ENCODE measurements at regions not wholly inside any gene's neighbourhood (a gene's known extent, or its start where the extent isn't known, plus 50 kb on each side); places are given as distances from the start of the nearest gene placed in this dataset.
A peak's percentile ranks its signal among the peaks of the same experiment; 100 is the strongest.

DNA sequence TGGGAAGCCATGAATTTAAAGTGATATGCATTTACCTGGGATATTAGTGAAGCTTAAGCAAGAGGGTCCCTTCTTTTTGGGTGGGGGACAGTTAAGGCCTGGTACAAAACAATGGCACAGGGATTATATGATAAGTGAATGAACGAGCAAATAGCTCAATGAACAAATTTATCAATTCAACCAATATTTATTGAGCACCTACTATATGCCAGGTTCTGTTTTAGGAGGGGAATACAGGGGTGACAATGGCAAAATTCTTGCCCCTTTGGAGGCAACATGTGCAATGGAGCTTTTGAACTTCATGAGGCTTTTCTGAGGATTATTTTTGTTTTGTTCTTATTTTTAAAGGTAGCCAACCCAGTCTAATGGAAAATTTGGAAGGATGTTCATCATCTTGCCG is 68.2 kb downstream of the FOXD2 start:
- Histone ChIP-seq H3K9me3 (ENCODE audit: control extremely low read depth in 1 of 5, control insufficient read depth in 4 of 5, insufficient read depth in 2 of 5, low read depth in 1 of 5, low read length in 4 of 5) (peaks cover 0 to 2% (median 0%) of the 10 kb centered on the region in 5 experiments), H3K27me3 (replicated peaks in 2 of 5; ENCODE audit: control insufficient read depth in 4 of 5, insufficient read depth in 5 of 5, low read length in 4 of 5) (peaks cover 17 to 61% (median 31%) of the 10 kb centered on the region in 5 experiments), H3K36me3 (ENCODE audit: control insufficient read depth in 4 of 4, insufficient read depth in 4 of 4, low read length in 3 of 4) (no peaks in the 10 kb centered on the region), H3K27ac (ENCODE audit: insufficient read depth in 1 of 2, low read depth in 1 of 2, low read length in 2 of 2, poor library complexity in 1 of 2, severe bottlenecking in 2 of 2) (no peak overlapping the region), H3K4me3 (ENCODE audit: control insufficient read depth in 1 of 7, extremely low read depth in 1 of 7, insufficient read depth in 4 of 7, low read depth in 2 of 7, low read length in 6 of 7) (no peak overlapping the region), H3K4me1 (ENCODE audit: control extremely low read depth in 1 of 4, control insufficient read depth in 4 of 4, insufficient read depth in 4 of 4, low read length in 3 of 4) (peaks cover 0 to 18% (median 13%) of the 10 kb centered on the region in 4 experiments)
- no peak for DNase-seq
- 100% methylated on average over 1 of the region's 2 CpGs for WGBS (ENCODE audit: insufficient coverage)
- POLR2A ChIA-PET: no interaction called here
- CTCF ChIA-PET: interaction anchor here (1.0 to 2.8 kb wide), 6 partner anchors 12 to 220 kb away, joined by 3 to 16 read pairs (median 4); no protein-coding TSS in a partner anchor

DNA sequence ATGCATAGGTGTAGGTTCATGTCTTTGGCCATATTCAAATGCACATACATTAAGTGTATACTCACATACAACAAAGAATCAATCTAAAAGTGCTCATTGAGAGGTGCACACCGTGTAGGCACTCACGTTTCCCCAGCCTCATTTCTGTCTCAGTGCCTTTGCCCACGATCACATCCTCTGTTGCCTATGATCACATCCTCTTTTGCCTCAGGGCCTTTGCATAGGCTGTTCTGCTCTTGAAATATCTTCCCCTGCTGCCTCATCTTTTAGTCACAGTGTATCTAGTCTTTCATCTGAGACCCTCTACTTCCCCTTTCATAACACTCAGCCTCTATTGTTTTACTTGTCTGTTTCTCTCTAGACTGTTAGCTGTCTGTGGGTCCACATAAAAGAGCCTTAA is 69.3 kb downstream of the FOXD2 start:
- 71% methylated on average over 3 of the region's 3 CpGs for WGBS (ENCODE audit: insufficient coverage)
- H3K9me3 ChIP-seq (ENCODE audit: control extremely low read depth in 1 of 5, control insufficient read depth in 4 of 5, insufficient read depth in 2 of 5, low read depth in 1 of 5, low read length in 4 of 5): peaks cover 0 to 2% (median 0%) of the 10 kb centered on the region in 5 experiments
- no peak overlapping the region for H3K4me3 ChIP-seq (ENCODE audit: control insufficient read depth in 1 of 7, extremely low read depth in 1 of 7, insufficient read depth in 4 of 7, low read depth in 2 of 7, low read length in 6 of 7)
- H3K36me3 ChIP-seq (ENCODE audit: control insufficient read depth in 4 of 4, insufficient read depth in 4 of 4, low read length in 3 of 4): no peaks in the 10 kb centered on the region
- peaks cover 15 to 61% (median 32%) of the 10 kb centered on the region in 5 experiments for H3K27me3 ChIP-seq (replicated peaks in 2 of 5; ENCODE audit: control insufficient read depth in 4 of 5, insufficient read depth in 5 of 5, low read length in 4 of 5)
- DNase-seq: no peak
- CTCF ChIA-PET: interaction anchor here (1.2 to 2.8 kb wide), 7 partner anchors 11 to 203 kb away, joined by 3 to 16 read pairs (median 4); no protein-coding TSS in a partner anchor
- H3K4me1 ChIP-seq (ENCODE audit: control extremely low read depth in 1 of 4, control insufficient read depth in 4 of 4, insufficient read depth in 4 of 4, low read length in 3 of 4): peaks cover 0 to 18% (median 13%) of the 10 kb centered on the region in 4 experiments
- POLR2A ChIA-PET: no interaction called here
- no peak overlapping the region for H3K27ac ChIP-seq (ENCODE audit: insufficient read depth in 1 of 2, low read depth in 1 of 2, low read length in 2 of 2, poor library complexity in 1 of 2, severe bottlenecking in 2 of 2)

DNA sequence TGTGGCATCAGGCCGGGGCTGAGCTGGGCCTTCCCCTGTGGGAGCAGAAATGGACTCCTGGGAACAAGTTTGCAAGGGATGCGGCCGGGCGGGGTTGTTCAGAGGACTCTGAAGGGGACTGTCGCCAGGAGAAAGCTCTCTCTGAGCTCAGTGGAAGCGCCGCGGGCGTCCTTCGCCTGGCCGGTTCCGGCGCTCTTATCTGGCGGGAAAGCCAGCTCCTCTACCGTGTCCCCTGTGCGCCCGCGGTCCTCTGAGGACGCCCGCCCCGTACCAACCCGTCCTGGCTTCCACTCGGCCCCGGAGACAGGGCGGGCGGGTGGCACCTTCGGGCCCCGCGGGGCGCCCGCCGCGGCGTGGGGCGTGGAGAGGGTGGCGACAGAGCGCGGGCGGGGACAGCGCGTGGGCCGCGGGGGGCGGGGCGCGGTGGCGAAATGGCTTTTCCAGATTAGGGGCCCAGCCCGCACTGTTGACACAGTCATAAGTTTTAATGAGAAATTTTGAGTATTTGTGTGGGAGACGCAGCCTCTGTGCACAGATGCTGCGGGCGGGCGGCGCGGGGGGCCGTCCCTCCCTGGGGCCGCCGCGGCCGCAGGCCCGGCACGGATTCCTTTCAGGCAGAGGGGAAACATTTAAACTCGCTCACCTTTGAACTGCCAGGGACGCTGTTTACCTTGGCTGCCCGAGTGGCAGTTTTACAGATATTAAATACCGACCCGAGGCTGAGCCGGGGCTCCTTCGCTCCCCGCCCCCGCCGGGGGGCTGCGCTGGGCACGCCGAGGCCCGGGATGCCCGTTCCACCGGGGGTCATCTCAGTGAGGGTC is 70.2 kb downstream of the FOXD2 start:
- POLR2A ChIA-PET: interaction anchor here (0.6 to 0.9 kb wide), 5 partner anchors 14 to 204 kb away, joined by 3 to 5 read pairs (median 4); partner anchors contain the start of gene CMPK1
- H3K27me3 ChIP-seq (replicated peaks in 2 of 5; ENCODE audit: control insufficient read depth in 4 of 5, insufficient read depth in 5 of 5, low read length in 4 of 5): peaks cover 15 to 56% (median 37%) of the 10 kb centered on the region in 5 experiments
- CTCF ChIA-PET: interaction anchor here (1.2 to 2.8 kb wide), 7 partner anchors 10 to 202 kb away, joined by 3 to 16 read pairs (median 4); no protein-coding TSS in a partner anchor
- no peak overlapping the region for H3K27ac ChIP-seq (ENCODE audit: insufficient read depth in 1 of 2, low read depth in 1 of 2, low read length in 2 of 2, poor library complexity in 1 of 2, severe bottlenecking in 2 of 2)
- WGBS (ENCODE audit: insufficient coverage): 1% methylated on average over 57 of the region's 77 CpGs
- peaks cover 0 to 2% (median 0%) of the 10 kb centered on the region in 5 experiments for H3K9me3 ChIP-seq (ENCODE audit: control extremely low read depth in 1 of 5, control insufficient read depth in 4 of 5, insufficient read depth in 2 of 5, low read depth in 1 of 5, low read length in 4 of 5)
- H3K4me1 ChIP-seq (ENCODE audit: control extremely low read depth in 1 of 4, control insufficient read depth in 4 of 4, insufficient read depth in 4 of 4, low read length in 3 of 4): peaks cover 0 to 18% (median 13%) of the 10 kb centered on the region in 4 experiments
- no peaks in the 10 kb centered on the region for H3K36me3 ChIP-seq (ENCODE audit: control insufficient read depth in 4 of 4, insufficient read depth in 4 of 4, low read length in 3 of 4)
- H3K4me3 ChIP-seq (ENCODE audit: control insufficient read depth in 1 of 7, extremely low read depth in 1 of 7, insufficient read depth in 4 of 7, low read depth in 2 of 7, low read length in 6 of 7): peak overlapping the region; percentile 27 to 76 (median 50)
- peak in 2 of 3 donors; percentile 42 to 51 for DNase-seq

DNA sequence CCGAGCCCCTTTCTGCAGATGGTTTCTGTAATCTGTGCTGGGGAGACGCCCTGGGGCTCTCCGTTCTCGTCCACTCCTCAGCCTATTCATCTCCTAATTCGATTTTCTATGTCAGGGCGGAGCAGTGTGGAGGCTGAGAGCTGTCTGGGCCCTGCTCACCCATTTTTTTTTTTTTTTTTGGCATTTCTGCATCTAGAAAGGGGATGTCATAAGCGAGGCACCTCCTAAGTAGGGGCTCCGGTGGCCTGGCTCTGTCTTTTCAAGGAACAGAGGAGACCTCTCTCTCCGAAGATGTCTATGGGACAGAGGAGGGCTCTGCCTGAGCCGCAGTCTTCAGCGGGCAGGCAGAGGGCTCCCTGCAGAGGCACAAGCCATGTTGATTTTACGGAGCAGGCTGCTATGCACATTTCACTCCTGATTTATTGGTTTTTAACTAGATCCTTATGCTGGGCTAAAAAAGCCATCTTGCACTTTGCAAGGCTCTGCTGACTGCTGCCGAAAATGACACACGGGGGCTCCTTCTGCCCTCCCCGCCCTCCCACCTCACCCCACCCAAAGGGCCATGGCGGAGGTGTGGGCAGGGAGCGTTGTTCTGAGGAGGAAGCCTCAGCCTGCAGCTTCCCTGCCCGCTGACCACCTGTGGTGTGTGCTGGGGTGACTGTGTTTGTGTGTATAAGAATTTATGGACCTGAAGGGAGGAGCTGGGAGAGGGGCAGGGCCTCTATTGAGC is 71.0 kb downstream of the FOXD2 start:
- CTCF ChIA-PET: interaction anchor here (1.0 to 1.8 kb wide), 3 partner anchors 9 to 196 kb away, joined by 3 to 7 read pairs (median 3); no protein-coding TSS in a partner anchor
- Histone ChIP-seq H3K36me3 (ENCODE audit: control insufficient read depth in 4 of 4, insufficient read depth in 4 of 4, low read length in 3 of 4) (no peaks in the 10 kb centered on the region), H3K27ac (ENCODE audit: insufficient read depth in 1 of 2, low read depth in 1 of 2, low read length in 2 of 2, poor library complexity in 1 of 2, severe bottlenecking in 2 of 2) (no peak overlapping the region), H3K4me1 (ENCODE audit: control extremely low read depth in 1 of 4, control insufficient read depth in 4 of 4, insufficient read depth in 4 of 4, low read length in 3 of 4) (peaks cover 0 to 18% (median 13%) of the 10 kb centered on the region in 4 experiments), H3K27me3 (replicated peaks in 2 of 5; ENCODE audit: control insufficient read depth in 4 of 5, insufficient read depth in 5 of 5, low read length in 4 of 5) (peaks cover 15 to 57% (median 41%) of the 10 kb centered on the region in 5 experiments), H3K4me3 (ENCODE audit: control insufficient read depth in 1 of 7, extremely low read depth in 1 of 7, insufficient read depth in 4 of 7, low read depth in 2 of 7, low read length in 6 of 7) (peak overlapping the region in 5 of 7 experiments; percentile 27 to 76 (median 63)), H3K9me3 (ENCODE audit: control extremely low read depth in 1 of 5, control insufficient read depth in 4 of 5, insufficient read depth in 2 of 5, low read depth in 1 of 5, low read length in 4 of 5) (peaks cover 0 to 2% (median 0%) of the 10 kb centered on the region in 5 experiments)
- POLR2A ChIA-PET: interaction anchor here (0.6 to 0.9 kb wide), 4 partner anchors 13 to 203 kb away, joined by 3 to 5 read pairs (median 4); partner anchors contain the start of gene CMPK1
- DNase-seq: peak in 2 of 3 donors; percentile 46 to 50
- WGBS (ENCODE audit: insufficient coverage): 2% methylated on average over 7 of the region's 18 CpGs

DNA sequence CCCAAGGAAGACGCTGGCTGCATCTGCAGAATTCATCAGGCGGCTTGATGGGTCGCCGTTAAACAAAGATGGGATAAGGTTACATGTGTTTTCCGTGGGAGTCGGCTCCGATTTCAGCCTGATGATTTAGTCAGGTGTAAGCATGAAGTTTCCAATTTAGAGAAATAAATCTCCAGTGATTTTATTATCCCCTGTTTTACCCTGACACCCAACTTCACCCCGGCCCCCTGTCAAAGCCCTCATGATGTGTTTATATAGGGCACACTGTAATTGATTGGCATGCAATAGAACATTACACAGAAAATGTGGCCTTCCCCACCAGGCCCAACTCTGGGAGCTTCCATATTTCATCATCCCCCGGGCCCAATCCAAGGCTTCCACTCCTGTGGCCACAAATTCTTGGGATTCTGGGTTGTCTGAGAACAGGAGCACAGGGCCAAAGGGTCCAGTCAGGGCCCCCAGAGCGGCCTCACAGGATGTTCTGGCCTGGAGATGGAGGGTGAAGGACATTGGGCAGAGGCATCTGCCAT is 72.5 kb downstream of the FOXD2 start:
- peaks cover 0 to 18% (median 13%) of the 10 kb centered on the region in 4 experiments for H3K4me1 ChIP-seq (ENCODE audit: control extremely low read depth in 1 of 4, control insufficient read depth in 4 of 4, insufficient read depth in 4 of 4, low read length in 3 of 4)
- no peaks in the 10 kb centered on the region for H3K36me3 ChIP-seq (ENCODE audit: control insufficient read depth in 4 of 4, insufficient read depth in 4 of 4, low read length in 3 of 4)
- no peak overlapping the region for H3K4me3 ChIP-seq (ENCODE audit: control insufficient read depth in 1 of 7, extremely low read depth in 1 of 7, insufficient read depth in 4 of 7, low read depth in 2 of 7, low read length in 6 of 7)
- H3K9me3 ChIP-seq (ENCODE audit: control extremely low read depth in 1 of 5, control insufficient read depth in 4 of 5, insufficient read depth in 2 of 5, low read depth in 1 of 5, low read length in 4 of 5): peaks cover 0 to 6% (median 0%) of the 10 kb centered on the region in 5 experiments
- ChIA-PET CTCF (no interaction called here), POLR2A (no interaction called here)
- WGBS (ENCODE audit: insufficient coverage): 100% methylated on average over 5 of the region's 10 CpGs
- no peak for DNase-seq
- H3K27me3 ChIP-seq (replicated peaks in 2 of 5; ENCODE audit: control insufficient read depth in 4 of 5, insufficient read depth in 5 of 5, low read length in 4 of 5): peaks cover 15 to 56% (median 41%) of the 10 kb centered on the region in 5 experiments
- H3K27ac ChIP-seq (ENCODE audit: insufficient read depth in 1 of 2, low read depth in 1 of 2, low read length in 2 of 2, poor library complexity in 1 of 2, severe bottlenecking in 2 of 2): no peak overlapping the region

DNA sequence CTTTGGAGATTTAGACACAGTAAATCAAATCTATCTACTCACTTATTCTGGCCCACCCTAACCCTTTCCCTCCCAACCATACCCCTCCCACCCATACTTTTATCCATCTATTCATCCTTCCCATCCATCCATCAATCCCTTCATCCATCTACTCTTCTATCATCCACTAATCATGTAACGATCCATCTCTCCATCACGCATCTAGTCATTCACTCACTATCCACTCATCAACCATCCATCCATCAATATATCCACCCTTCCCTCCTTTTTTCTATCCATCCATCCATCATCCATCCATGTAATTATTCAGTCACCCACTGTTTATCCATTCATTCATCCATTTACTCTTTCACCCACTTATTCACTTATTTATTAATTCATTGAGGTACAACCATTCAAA is 74.0 kb downstream of the FOXD2 start:
- Histone ChIP-seq H3K36me3 (ENCODE audit: control insufficient read depth in 4 of 4, insufficient read depth in 4 of 4, low read length in 3 of 4) (no peaks in the 10 kb centered on the region), H3K27me3 (replicated peaks in 2 of 5; ENCODE audit: control insufficient read depth in 4 of 5, insufficient read depth in 5 of 5, low read length in 4 of 5) (peaks cover 7 to 43% (median 31%) of the 10 kb centered on the region in 5 experiments), H3K4me3 (ENCODE audit: control insufficient read depth in 1 of 7, extremely low read depth in 1 of 7, insufficient read depth in 4 of 7, low read depth in 2 of 7, low read length in 6 of 7) (no peak overlapping the region), H3K4me1 (ENCODE audit: control extremely low read depth in 1 of 4, control insufficient read depth in 4 of 4, insufficient read depth in 4 of 4, low read length in 3 of 4) (peaks cover 0 to 18% (median 13%) of the 10 kb centered on the region in 4 experiments), H3K27ac (ENCODE audit: insufficient read depth in 1 of 2, low read depth in 1 of 2, low read length in 2 of 2, poor library complexity in 1 of 2, severe bottlenecking in 2 of 2) (no peak overlapping the region), H3K9me3 (ENCODE audit: control extremely low read depth in 1 of 5, control insufficient read depth in 4 of 5, insufficient read depth in 2 of 5, low read depth in 1 of 5, low read length in 4 of 5) (peaks cover 0 to 6% (median 0%) of the 10 kb centered on the region in 5 experiments)
- CTCF ChIA-PET: no interaction called here
- POLR2A ChIA-PET: no interaction called here
- 96% methylated on average over 2 of the region's 2 CpGs for WGBS (ENCODE audit: insufficient coverage)
- no peak for DNase-seq
